ENCODE measurements at regions not wholly inside any gene's neighbourhood (a gene's known extent, or its start where the extent isn't known, plus 50 kb on each side); places are given as distances from the start of the nearest gene placed in this dataset.

DNA sequence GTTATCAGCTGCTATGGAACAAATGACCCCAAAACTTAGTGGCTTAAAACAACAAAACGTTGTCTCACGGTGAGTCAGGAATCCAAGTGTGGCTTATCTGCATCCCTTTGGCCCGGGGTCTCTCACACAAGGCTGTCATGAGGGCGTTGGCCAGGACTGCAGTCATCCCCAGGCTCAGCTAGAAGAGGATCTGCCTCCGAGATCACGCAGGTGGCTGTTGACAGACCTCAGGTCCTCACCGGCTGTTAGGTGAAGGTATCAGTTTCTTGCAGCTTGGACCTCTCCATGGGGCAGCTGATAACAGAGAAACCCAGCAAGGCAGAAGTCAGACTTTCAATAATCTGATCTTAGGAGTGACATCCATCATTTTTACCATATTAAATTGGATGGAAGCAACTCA, 52.7 kb upstream of the SYT6 start:
- H4K8ac ChIP-seq (replicated peaks; ENCODE audit: insufficient read length, low read depth, low read length), result no peak overlapping the region
- H2BK15ac ChIP-seq (ENCODE audit: low read depth, low read length), result no peak overlapping the region
- no peak overlapping the region for H2AFZ ChIP-seq (ENCODE audit: low read length)
- no peaks in the 10 kb centered on the region for H3K79me1 ChIP-seq (ENCODE audit: insufficient read depth, low read depth, low read length, poor library complexity, severe bottlenecking)
- H3K23me2 ChIP-seq (ENCODE audit: insufficient read length, low read depth, low read length, poor library complexity, severe bottlenecking), result no peaks in the 10 kb centered on the region
- no peak overlapping the region for H4K91ac ChIP-seq (ENCODE audit: insufficient read length, low read depth, low read length)
- no peak overlapping the region for H4K5ac ChIP-seq (ENCODE audit: insufficient read length, low read depth, low read length)
- no peak overlapping the region for H3K4me3 Mint-ChIP-seq
- no peaks in the 10 kb centered on the region for H3K9me3 Mint-ChIP-seq
- peaks cover 9 to 18% of the 10 kb centered on the region in 2 experiments for H3K4me1 Mint-ChIP-seq
- H3K23ac ChIP-seq (ENCODE audit: insufficient read length, low read depth, low read length), result no peak overlapping the region
- H2BK5ac ChIP-seq (ENCODE audit: insufficient read length, low read length), result no peak overlapping the region
- no peak overlapping the region for H2AK5ac ChIP-seq (ENCODE audit: insufficient read length, low read length)
- no peak overlapping the region; the same call in 1 of the 2 replicates for H3K14ac ChIP-seq (ENCODE audit: insufficient read depth, low read length)
- H3K4ac ChIP-seq (ENCODE audit: low read depth, low read length), result no peak overlapping the region
- WGBS (ENCODE audit: extremely low coverage, insufficient read length, low lambda C conversion rate), result no CpG with 5 or more reads among the region's 7 CpGs
- H3K56ac ChIP-seq (ENCODE audit: insufficient read length, low read depth, low read length), result no peak overlapping the region
- H3K79me2 ChIP-seq (ENCODE audit: insufficient read depth, low read length), result no peaks in the 10 kb centered on the region
- H2BK12ac ChIP-seq (ENCODE audit: insufficient read length, low read depth, low read length), result no peak overlapping the region
- no peaks in the 10 kb centered on the region for H3K36me3 Mint-ChIP-seq (ENCODE audit: insufficient read depth in 1 of 3, low read depth in 3 of 3)
- peak; percentile 18 for DNase-seq
- H3K27ac ChIP-seq (ENCODE audit: insufficient read length, low read depth, low read length), result no peak overlapping the region
- H2BK20ac ChIP-seq (ENCODE audit: low read depth, low read length, poor library complexity, severe bottlenecking), result no peak overlapping the region
- no peak overlapping the region for H3K4me2 ChIP-seq (ENCODE audit: insufficient read depth, insufficient read length, low read length)
- H4K20me1 ChIP-seq (ENCODE audit: control insufficient read depth, insufficient read depth, insufficient read length), result no peaks in the 10 kb centered on the region
- TF ChIP-seq, protein P1, sequence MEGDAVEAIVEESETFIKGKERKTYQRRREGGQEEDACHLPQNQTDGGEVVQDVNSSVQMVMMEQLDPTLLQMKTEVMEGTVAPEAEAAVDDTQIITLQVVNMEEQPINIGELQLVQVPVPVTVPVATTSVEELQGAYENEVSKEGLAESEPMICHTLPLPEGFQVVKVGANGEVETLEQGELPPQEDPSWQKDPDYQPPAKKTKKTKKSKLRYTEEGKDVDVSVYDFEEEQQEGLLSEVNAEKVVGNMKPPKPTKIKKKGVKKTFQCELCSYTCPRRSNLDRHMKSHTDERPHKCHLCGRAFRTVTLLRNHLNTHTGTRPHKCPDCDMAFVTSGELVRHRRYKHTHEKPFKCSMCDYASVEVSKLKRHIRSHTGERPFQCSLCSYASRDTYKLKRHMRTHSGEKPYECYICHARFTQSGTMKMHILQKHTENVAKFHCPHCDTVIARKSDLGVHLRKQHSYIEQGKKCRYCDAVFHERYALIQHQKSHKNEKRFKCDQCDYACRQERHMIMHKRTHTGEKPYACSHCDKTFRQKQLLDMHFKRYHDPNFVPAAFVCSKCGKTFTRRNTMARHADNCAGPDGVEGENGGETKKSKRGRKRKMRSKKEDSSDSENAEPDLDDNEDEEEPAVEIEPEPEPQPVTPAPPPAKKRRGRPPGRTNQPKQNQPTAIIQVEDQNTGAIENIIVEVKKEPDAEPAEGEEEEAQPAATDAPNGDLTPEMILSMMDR (conservative IDR thresholded peaks at IDR 0.05), result no peak
- H3T11ph ChIP-seq (ENCODE audit: low read length), result no peak overlapping the region
- H2BK120ac ChIP-seq (ENCODE audit: low read depth, low read length, poor library complexity, severe bottlenecking), result no peak overlapping the region
- no peaks in the 10 kb centered on the region; the same call in none of the 2 replicates for H3K4me1 ChIP-seq (ENCODE audit: insufficient read depth, low read length)
- H3K27ac Mint-ChIP-seq, result no peak overlapping the region
- no peak overlapping the region for H3K9ac ChIP-seq (ENCODE audit: extremely low read depth, insufficient read length, low read length)
- peaks cover 54% of the 10 kb centered on the region for H3K27me3 Mint-ChIP-seq (ENCODE audit: low read depth)
- no peaks in the 10 kb centered on the region for H3K9me3 ChIP-seq (ENCODE audit: control insufficient read depth, low read depth, low read length)
- no peak overlapping the region for H3K18ac ChIP-seq (ENCODE audit: insufficient read length, low read depth, low read length)
- H3K27me3 ChIP-seq (ENCODE audit: insufficient read depth, low read length), result no peaks in the 10 kb centered on the region; the same call in 1 of the 2 replicates
